GM23248 (cell line): ENCODE measurements at regions not wholly inside any gene's neighbourhood (a gene's known extent, or its start where the extent isn't known, plus 50 kb on each side); places are given as distances from the start of the nearest gene placed in this dataset.

ENCODE experiments used
- EZH2 ChIP-seq: fragments of 200-600 bp; sonication (generic); IDR thresholded peaks from 2 replicates; pipeline ENCODE4 v1.6.1; 2018; ENCODE audit warnings: antibody characterized with exemption, mild to moderate bottlenecking; ENCODE audit not compliant: insufficient read depth, poor library complexity, severe bottlenecking
- EZH2phosphoT487 ChIP-seq: fragments of 200-600 bp; sonication (generic); IDR thresholded peaks from 2 replicates; pipeline ENCODE4 v1.6.1; 2018; ENCODE audit warnings: antibody characterized with exemption, moderate library complexity, mild to moderate bottlenecking, low read depth; ENCODE audit not compliant: insufficient read depth

DNA sequence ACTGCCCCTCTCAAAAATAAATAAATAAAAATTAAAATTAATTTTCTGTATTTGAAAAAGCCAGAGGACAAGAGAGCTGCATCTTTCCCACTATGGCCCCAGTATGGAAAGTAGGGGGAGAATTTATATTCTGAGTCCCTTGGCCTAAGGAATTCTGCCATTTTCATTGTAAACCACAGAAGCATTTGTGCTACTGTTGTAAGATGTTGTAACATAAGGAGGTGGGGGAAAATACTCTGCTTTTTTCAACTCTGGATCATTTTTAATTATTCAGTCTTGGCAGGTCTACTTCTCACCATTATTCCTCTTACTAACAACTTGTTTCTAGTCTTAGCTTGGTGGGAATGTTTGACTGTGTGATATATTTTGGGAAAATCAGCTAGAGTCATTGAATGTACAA lies 52.3 kb upstream of the APC start:
- TF ChIP-seq EZH2 (no peak), EZH2phosphoT487 (no peak)
